H1 (cell line): ENCODE measurements at regions not wholly inside any gene's neighbourhood (a gene's known extent, or its start where the extent isn't known, plus 50 kb on each side); places are given as distances from the start of the nearest gene placed in this dataset.
A peak's percentile ranks its signal among the peaks of the same experiment; 100 is the strongest.

Experiments
- CTCF ChIA-PET: fragments of 300-600 bp; sonication (Branson Sonifier 250); formaldehyde crosslinking; loops from one replicate; lab custom pipeline; 2021; ENCODE audit not compliant: partially characterized antibody; lab: Charles Lee
- POLR2A ChIA-PET: fragments of 300-600 bp; sonication (Branson Sonifier 250); formaldehyde crosslinking; loops from one replicate; lab custom pipeline; 2021; ENCODE audit warnings: inconsistent platforms; ENCODE audit not compliant: partially characterized antibody; lab: Charles Lee
- DNase-seq, 2 experiments: peaks; one replicate each; pipeline versions ENCODE4 v3.0.0 to v3.0.0-alpha.2; 2010 to 2022; ENCODE audit warnings: low spot score in 2 of 2, low read depth in 1 of 2, mixed read lengths in 1 of 2
- FAIRE-seq: peaks from 2 replicates; lab custom pipeline; 2011; peaks lifted over from hg19 to GRCh38; lab: Jason Lieb, UNC
- H2AFZ ChIP-seq: 2 replicates; pipeline ENCODE4 v1.8.1; 2012; ENCODE audit warnings: low read length, inconsistent platforms
- H2AK5ac ChIP-seq: 2 replicates; pipeline ENCODE4 v1.6.1; 2013; ENCODE audit warnings: low read depth, low read length
- H2BK120ac ChIP-seq: replicated peaks from 2 replicates; pipeline ENCODE3; 2013; ENCODE audit warnings: low read depth, low read length, inconsistent platforms
- H2BK12ac ChIP-seq: 2 replicates; pipeline ENCODE4 v1.6.1; 2013; ENCODE audit warnings: low read depth, low read length
- H2BK15ac ChIP-seq: 2 replicates; pipeline ENCODE4 v1.6.1; 2013; ENCODE audit warnings: low read length
- H2BK20ac ChIP-seq: 2 replicates; pipeline ENCODE4 v1.6.1; 2013; ENCODE audit warnings: low read length
- H2BK5ac ChIP-seq: 2 replicates; pipeline ENCODE4 v1.6.1; 2013; ENCODE audit warnings: low read depth, low read length
- H3K14ac ChIP-seq: 2 replicates; pipeline ENCODE4 v1.6.1; 2013; ENCODE audit warnings: inconsistent platforms; ENCODE audit not compliant: insufficient read length
- H3K18ac ChIP-seq: 2 replicates; pipeline ENCODE4 v1.6.1; 2013; ENCODE audit warnings: low read length; ENCODE audit errors: extremely low read depth
- H3K23ac ChIP-seq: 2 replicates; pipeline ENCODE4 v1.6.1; 2013; ENCODE audit warnings: inconsistent platforms; ENCODE audit not compliant: insufficient read length
- H3K23me2 ChIP-seq: 2 replicates; pipeline ENCODE4 v1.6.1; 2013; ENCODE audit warnings: low read depth, low read length
- H3K27ac ChIP-seq: 2 replicates; pipeline ENCODE4 v1.6.1; 2011; ENCODE audit warnings: low read depth, low read length, inconsistent platforms
- H3K27me3 ChIP-seq, 4 experiments: replicated peaks in 1 of 4; 1 replicate in 1 of 4; 2 replicates in 3 of 4; pipeline versions ENCODE4 v1.6.1 to v1.8.1; 2011 to 2013; ENCODE audit warnings: low read length in 3 of 4, mild to moderate bottlenecking in 3 of 4, inconsistent platforms in 2 of 4, mixed read lengths in 2 of 4, moderate library complexity in 1 of 4; ENCODE audit not compliant: control insufficient read depth in 3 of 4, insufficient read depth in 3 of 4; ENCODE audit errors: extremely low read depth in 1 of 4
- H3K36me3 ChIP-seq, 4 experiments: 2 replicates each; pipeline versions ENCODE4 v1.6.1 to v1.8.1; 2011 to 2013; ENCODE audit warnings: mild to moderate bottlenecking in 4 of 4, low read length in 3 of 4, moderate library complexity in 2 of 4, control low read depth in 1 of 4, inconsistent platforms in 1 of 4; ENCODE audit not compliant: insufficient read depth in 4 of 4, control insufficient read depth in 2 of 4
- H3K4ac ChIP-seq: replicated peaks from 2 replicates; pipeline ENCODE3; 2013; ENCODE audit warnings: low read length, low read depth, mixed read lengths, inconsistent platforms; ENCODE audit not compliant: insufficient read length
- H3K4me1 ChIP-seq, 4 experiments: replicated peaks in 1 of 4; 1 replicate in 1 of 4; 2 replicates in 3 of 4; pipeline versions ENCODE4 v1.6.1 to v1.8.1; 2011 to 2013; ENCODE audit warnings: low read length in 3 of 4, inconsistent platforms in 2 of 4, mixed read lengths in 1 of 4; ENCODE audit not compliant: insufficient read depth in 4 of 4, control insufficient read depth in 3 of 4
- H3K4me2 ChIP-seq, 2 experiments: 2 replicates each; pipeline versions ENCODE4 v1.6.1 to v1.8.1; 2011 to 2013; ENCODE audit warnings: low read depth in 2 of 2, low read length in 2 of 2, control low read depth in 1 of 2, inconsistent platforms in 1 of 2, mild to moderate bottlenecking in 1 of 2; ENCODE audit not compliant: insufficient read depth in 1 of 2
- H3K4me3 ChIP-seq, 4 experiments: fragments of 200-600, 300-600 bp in 1 of 4; sonication (generic), shearing (Covaris generic), sonication (Bioruptor Twin) in 1 of 4; 2 replicates each; pipeline versions ENCODE4 v1.5.1 to v1.8.1; 2011 to 2016; ENCODE audit warnings: low read length in 4 of 4, low read depth in 3 of 4, control low read depth in 2 of 4, inconsistent platforms in 2 of 4, mild to moderate bottlenecking in 2 of 4, mixed read lengths in 1 of 4, moderate library complexity in 1 of 4; ENCODE audit not compliant: insufficient read depth in 2 of 4; ENCODE audit errors: extremely low read depth in 1 of 4
- H3K56ac ChIP-seq: replicated peaks from 2 replicates; pipeline ENCODE3; 2013; ENCODE audit warnings: low read depth, mild to moderate bottlenecking, mixed read lengths, low read length, inconsistent platforms; ENCODE audit not compliant: insufficient read length
- H3K79me1 ChIP-seq: 2 replicates; pipeline ENCODE4 v1.6.1; 2013; ENCODE audit warnings: low read depth, low read length, control low read depth
- H3K79me2 ChIP-seq, 2 experiments: 2 replicates each; pipeline versions ENCODE4 v1.6.1 to v1.8.1; 2012 to 2013; ENCODE audit warnings: low read length in 2 of 2, mild to moderate bottlenecking in 2 of 2, inconsistent platforms in 1 of 2; ENCODE audit not compliant: insufficient read depth in 2 of 2, control insufficient read depth in 1 of 2
- H3K9ac ChIP-seq, 4 experiments: replicated peaks in 1 of 4; 1 replicate in 1 of 4; 2 replicates in 3 of 4; pipeline versions ENCODE4 v1.6.1 to v1.8.1; 2011 to 2013; ENCODE audit warnings: low read depth in 3 of 4, low read length in 3 of 4, control low read depth in 2 of 4, mild to moderate bottlenecking in 2 of 4, moderate library complexity in 2 of 4, inconsistent platforms in 1 of 4; ENCODE audit errors: extremely low read depth in 1 of 4
- H3K9me3 ChIP-seq, 2 experiments: 2 replicates each; pipeline versions ENCODE4 v1.6.1 to v1.8.1; 2012 to 2013; ENCODE audit warnings: mild to moderate bottlenecking in 2 of 2, moderate library complexity in 2 of 2, control low read depth in 1 of 2, inconsistent platforms in 1 of 2, low read depth in 1 of 2, low read length in 1 of 2, mixed read lengths in 1 of 2; ENCODE audit not compliant: insufficient read depth in 2 of 2
- H4K20me1 ChIP-seq, 2 experiments: replicated peaks in 1 of 2; 2 replicates each; pipeline versions ENCODE3 to v1.8.1; 2011 to 2013; ENCODE audit warnings: inconsistent platforms in 2 of 2, low read length in 2 of 2, mild to moderate bottlenecking in 1 of 2; ENCODE audit not compliant: insufficient read depth in 2 of 2, control insufficient read depth in 1 of 2
- H4K5ac ChIP-seq: 2 replicates; pipeline ENCODE4 v1.6.1; 2013; ENCODE audit warnings: low read length, low read depth, mixed read lengths, inconsistent platforms; ENCODE audit not compliant: insufficient read length
- H4K8ac ChIP-seq: 2 replicates; pipeline ENCODE4 v1.8.0; 2013; ENCODE audit warnings: mild to moderate bottlenecking, moderate library complexity, low read length, inconsistent platforms; ENCODE audit not compliant: insufficient read depth; ENCODE audit errors: extremely low read depth
- H4K91ac ChIP-seq: replicated peaks from 2 replicates; pipeline ENCODE3; 2013; ENCODE audit warnings: low read length, mixed read lengths, inconsistent platforms; ENCODE audit not compliant: insufficient read length
- GABPA ChIP-seq: IDR thresholded peaks from 2 replicates; pipeline ENCODE4 v1.6.1; 2011; ENCODE audit warnings: mild to moderate bottlenecking, low read length, moderate library complexity, borderline replicate concordance; ENCODE audit not compliant: insufficient read depth
- POU5F1 ChIP-seq: IDR thresholded peaks from 2 replicates; pipeline ENCODE4 v1.6.1; 2011; ENCODE audit warnings: low read depth, mild to moderate bottlenecking, low read length, moderate library complexity
- WGBS, 2 experiments: shearing (Covaris generic) in 1 of 2; methylation state at CpG; one replicate each; pipeline versions ENCODE4 v1.1.6 to v1.1.7; 2013 to 2015; ENCODE audit warnings: low lambda C conversion rate in 2 of 2, mixed read lengths in 2 of 2, inconsistent platforms in 1 of 2, low coverage in 1 of 2, missing lambda C conversion rate in 1 of 2; ENCODE audit not compliant: insufficient replicate concordance in 2 of 2, insufficient coverage in 1 of 2, insufficient read length in 1 of 2; ENCODE audit errors: extremely low coverage in 1 of 2, missing lambda C conversion rate in 1 of 2; 5-methylcytosine and 5-hydroxymethylcytosine counted together

DNA sequence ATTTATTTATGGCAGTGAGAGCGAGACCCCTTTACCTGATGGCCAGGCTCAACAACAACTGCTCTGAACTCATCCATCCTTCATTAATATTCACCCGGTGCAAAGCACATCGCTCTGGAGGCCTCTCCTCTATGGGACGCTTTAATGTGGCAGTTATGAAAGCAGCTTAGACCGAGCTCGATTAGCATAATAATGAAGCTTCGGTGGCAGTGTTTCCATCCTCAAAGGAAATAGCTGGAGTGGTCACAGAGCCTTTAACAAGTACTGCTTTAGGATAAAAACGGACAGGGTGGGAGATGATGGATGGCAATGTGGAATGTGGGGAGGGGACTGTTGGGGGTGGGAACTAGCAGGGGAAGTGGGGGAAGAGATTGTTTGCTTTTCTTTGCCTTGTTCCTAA lies 243.9 kb downstream of the SLC4A3 start:
- FAIRE-seq (no peak), DNase-seq (no peak)
- ChIA-PET CTCF (interaction anchor here (0.6 to 1.4 kb wide), 4 partner anchors 10 to 182 kb away, joined by 3 to 6 read pairs (median 3); no protein-coding TSS in a partner anchor), POLR2A (no interaction called here)
- Histone ChIP-seq H4K91ac (no peak overlapping the region), H3K23ac (no peak overlapping the region), H4K20me1 (no peaks in the 10 kb centered on the region), H3K4me2 (peak overlapping the region in 1 of 2 experiments; percentile 19; a peak in 1 of 4 replicates), H2BK120ac (no peak overlapping the region), H2AK5ac (no peak overlapping the region), H3K23me2 (no peaks in the 10 kb centered on the region; the same call in 1 of the 2 replicates), H3K27me3 (no peaks in the 10 kb centered on the region), H3K18ac (no peak overlapping the region), H3K79me2 (no peaks in the 10 kb centered on the region), H3K4me1 (peaks cover 0 to 17% (median 8%) of the 10 kb centered on the region in 4 experiments; a peak in 5 of 7 replicates), H3K14ac (no peak overlapping the region), H3K4ac (no peak overlapping the region), H2BK20ac (no peak overlapping the region), H2BK12ac (no peak overlapping the region), H3K56ac (no peak overlapping the region), H3K79me1 (no peaks in the 10 kb centered on the region), H2AFZ (no peak overlapping the region), H3K36me3 (no peaks in the 10 kb centered on the region), H3K27ac (no peak overlapping the region), H2BK15ac (no peak overlapping the region), H3K9ac (no peak overlapping the region), H3K9me3 (no peaks in the 10 kb centered on the region), H3K4me3 (no peak overlapping the region), H4K5ac (no peak overlapping the region), H2BK5ac (no peak overlapping the region), H4K8ac (no peak overlapping the region)
- WGBS, 2 experiments, result 32% methylated on average over 8 of the region's 8 CpGs; no CpG with 5 or more reads in 1 of the 2 experiments
- TF ChIP-seq GABPA, result no peak
- peak; percentile 58; the same call in 1 of the 2 replicates for TF ChIP-seq POU5F1
